ENCODE measurements at regions not wholly inside any gene's neighbourhood (a gene's known extent, or its start where the extent isn't known, plus 50 kb on each side); places are given as distances from the start of the nearest gene placed in this dataset.

- no peak for TF ChIP-seq CTCF (IDR thresholded peaks at IDR 0.05; ENCODE audit: extremely low read depth, missing control alignments)
- no peak for DNase-seq (ENCODE audit: low spot score)
These were observed 855.9 kb upstream of the CDH10 start for GRCh38 chr5:25500635-25501034.

GRCh38 chr5:25489834-25490538, 845.2 kb upstream of the CDH10 start:
- DNase-seq (ENCODE audit: low spot score): no peak

GRCh38 chr5:25488119-25488518, 843.3 kb upstream of the CDH10 start:
- DNase-seq (ENCODE audit: low spot score): no peak
- no peak for TF ChIP-seq CTCF (IDR thresholded peaks at IDR 0.05; ENCODE audit: extremely low read depth, missing control alignments)

More at GRCh38 chr5:25489834-25490538, 845.2 kb upstream of the CDH10 start:
- no peak for TF ChIP-seq CTCF (IDR thresholded peaks at IDR 0.05; ENCODE audit: extremely low read depth, missing control alignments)

- no peak for DNase-seq (ENCODE audit: low spot score)
- no peak for TF ChIP-seq CTCF (IDR thresholded peaks at IDR 0.05; ENCODE audit: extremely low read depth, missing control alignments)
These were observed 839.6 kb upstream of the CDH10 start for GRCh38 chr5:25484391-25484790.

GRCh38 chr5:25481463-25481862, 836.7 kb upstream of the CDH10 start:
- no peak for DNase-seq (ENCODE audit: low spot score)
- TF ChIP-seq CTCF (IDR thresholded peaks at IDR 0.05; ENCODE audit: extremely low read depth, missing control alignments): no peak

GRCh38 chr5:25459082-25459481, 814.3 kb upstream of the CDH10 start:
- TF ChIP-seq CTCF (IDR thresholded peaks at IDR 0.05; ENCODE audit: extremely low read depth, missing control alignments): no peak
- DNase-seq (ENCODE audit: low spot score): no peak

- DNase-seq (ENCODE audit: low spot score): no peak
- no peak for TF ChIP-seq CTCF (IDR thresholded peaks at IDR 0.05; ENCODE audit: extremely low read depth, missing control alignments)
These were observed 813.9 kb upstream of the CDH10 start for GRCh38 chr5:25458628-25459027.

Data from GM20000 (cell line).